22Rv1 (cell line): ENCODE measurements at regions not wholly inside any gene's neighbourhood (a gene's known extent, or its start where the extent isn't known, plus 50 kb on each side); places are given as distances from the start of the nearest gene placed in this dataset.

ENCODE experiments used
- H3K27ac ChIP-seq: fragments of 450-650 bp; 2 replicates; pipeline ENCODE4 v1.5.1; 2017
- CTCF ChIP-seq: fragments of 450-650 bp; IDR thresholded peaks from 2 replicates; pipeline ENCODE4 v1.5.1; 2017; ENCODE audit warnings: mild to moderate bottlenecking
- ZFX ChIP-seq: fragments of 450-650 bp; IDR thresholded peaks from 2 replicates; pipeline ENCODE4 v1.6.1; 2017; ENCODE audit warnings: antibody characterized with exemption, borderline replicate concordance

- no peak overlapping the region for H3K27ac ChIP-seq
- TF ChIP-seq CTCF (no peak), ZFX (no peak)
Measured at GRCh38 chr13:58843071-58843470, 1211.5 kb downstream of the PCDH17 start.

- no peak overlapping the region for H3K27ac ChIP-seq
- no peak for TF ChIP-seq CTCF
- no peak for TF ChIP-seq ZFX
Measured at GRCh38 chr13:58843567-58843966, 1212.0 kb downstream of the PCDH17 start.

GRCh38 chr13:58850161-58850560 is 1218.6 kb downstream of the PCDH17 start:
- TF ChIP-seq CTCF (no peak), ZFX (no peak)
- H3K27ac ChIP-seq, result no peak overlapping the region

- no peak overlapping the region for H3K27ac ChIP-seq
- TF ChIP-seq CTCF (no peak), ZFX (no peak)
Measured at GRCh38 chr13:58852076-58852475, 1220.5 kb downstream of the PCDH17 start.

- H3K27ac ChIP-seq, result no peak overlapping the region
Measured at GRCh38 chr13:58855283-58855682, 1223.7 kb downstream of the PCDH17 start.

GRCh38 chr13:58858870-58859371 is 1227.4 kb downstream of the PCDH17 start:
- no peak overlapping the region for H3K27ac ChIP-seq
- TF ChIP-seq ZFX (no peak), CTCF (no peak)

More at GRCh38 chr13:58855283-58855682, 1223.7 kb downstream of the PCDH17 start:
- TF ChIP-seq ZFX (no peak), CTCF (no peak)

- no peak for TF ChIP-seq ZFX
- no peak for TF ChIP-seq CTCF
- no peak overlapping the region for H3K27ac ChIP-seq
Measured at GRCh38 chr13:58865286-58865685, 1233.7 kb downstream of the PCDH17 start.
